ENCODE measurements at regions not wholly inside any gene's neighbourhood (a gene's known extent, or its start where the extent isn't known, plus 50 kb on each side); places are given as distances from the start of the nearest gene placed in this dataset.
"Not testable (repeated sequence)": the region's sequence is repeated elsewhere in the genome, so short reads cannot be mapped to it uniquely, and the experiment has no call there.

DNA sequence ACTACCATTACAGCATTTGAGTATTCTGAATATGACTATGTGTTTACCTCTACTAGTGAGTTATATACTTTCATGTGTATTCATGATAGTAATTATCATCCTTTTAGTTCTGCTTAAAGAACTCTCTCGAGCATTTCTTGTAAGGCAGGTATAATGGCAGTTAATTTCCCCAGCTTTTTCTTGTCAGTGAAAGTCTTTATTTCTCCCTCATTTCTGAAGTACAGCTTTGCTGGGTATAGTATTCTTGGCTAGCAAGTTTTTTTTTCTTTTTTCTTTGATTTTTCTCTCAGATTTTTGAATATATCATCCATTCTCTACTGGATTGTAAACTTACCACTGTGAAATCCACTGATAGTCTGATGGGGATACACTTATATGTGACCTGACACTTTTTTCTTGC lies 165.9 kb upstream of the ARHGAP5 start:
- Histone ChIP-seq H3K27me3 (no peaks in the 10 kb centered on the region), H3K9me3 (peaks cover 0 to 13% (median 0%) of the 10 kb centered on the region in 4 donors), H3K36me3 (no peaks in the 10 kb centered on the region), H3K4me3 (no peak overlapping the region), H3K4me1 (no peaks in the 10 kb centered on the region), H3K27ac (no peak overlapping the region)
- DNase-seq, result no peak
- no peak for TF ChIP-seq POLR2A (IDR thresholded peaks at IDR 0.05)
- TF ChIP-seq, protein P1, sequence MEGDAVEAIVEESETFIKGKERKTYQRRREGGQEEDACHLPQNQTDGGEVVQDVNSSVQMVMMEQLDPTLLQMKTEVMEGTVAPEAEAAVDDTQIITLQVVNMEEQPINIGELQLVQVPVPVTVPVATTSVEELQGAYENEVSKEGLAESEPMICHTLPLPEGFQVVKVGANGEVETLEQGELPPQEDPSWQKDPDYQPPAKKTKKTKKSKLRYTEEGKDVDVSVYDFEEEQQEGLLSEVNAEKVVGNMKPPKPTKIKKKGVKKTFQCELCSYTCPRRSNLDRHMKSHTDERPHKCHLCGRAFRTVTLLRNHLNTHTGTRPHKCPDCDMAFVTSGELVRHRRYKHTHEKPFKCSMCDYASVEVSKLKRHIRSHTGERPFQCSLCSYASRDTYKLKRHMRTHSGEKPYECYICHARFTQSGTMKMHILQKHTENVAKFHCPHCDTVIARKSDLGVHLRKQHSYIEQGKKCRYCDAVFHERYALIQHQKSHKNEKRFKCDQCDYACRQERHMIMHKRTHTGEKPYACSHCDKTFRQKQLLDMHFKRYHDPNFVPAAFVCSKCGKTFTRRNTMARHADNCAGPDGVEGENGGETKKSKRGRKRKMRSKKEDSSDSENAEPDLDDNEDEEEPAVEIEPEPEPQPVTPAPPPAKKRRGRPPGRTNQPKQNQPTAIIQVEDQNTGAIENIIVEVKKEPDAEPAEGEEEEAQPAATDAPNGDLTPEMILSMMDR (IDR thresholded peaks at IDR 0.05), result no peak

DNA sequence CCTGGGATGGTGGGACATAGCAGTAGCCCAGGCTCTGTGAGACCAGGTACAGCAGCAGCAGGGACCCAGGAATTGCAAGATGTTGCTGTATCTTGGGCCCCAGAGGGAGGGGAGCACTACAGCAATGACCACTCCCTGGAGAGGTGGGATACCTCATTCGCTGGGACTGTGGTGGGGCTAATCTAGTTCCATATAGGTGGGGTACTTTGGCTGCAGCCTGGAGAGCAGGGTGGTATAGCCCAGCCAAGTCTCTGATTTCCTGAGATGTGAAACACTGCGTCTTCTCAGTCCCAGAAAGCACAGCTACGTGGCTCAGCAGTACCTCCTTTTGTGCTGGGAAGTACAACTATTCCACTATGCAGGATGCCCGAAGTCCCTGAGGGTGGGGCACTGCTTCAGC lies 163.7 kb upstream of the ARHGAP5 start:
- no peak for DNase-seq
- no peaks in the 10 kb centered on the region for H3K27me3 ChIP-seq
- no peaks in the 10 kb centered on the region for H3K36me3 ChIP-seq
- TF ChIP-seq, protein P1 (IDR thresholded peaks at IDR 0.05), result no peak
- no peak for TF ChIP-seq POLR2A (IDR thresholded peaks at IDR 0.05)
- H3K4me1 ChIP-seq, result no peaks in the 10 kb centered on the region
- H3K27ac ChIP-seq, result no peak overlapping the region
- peaks cover 0 to 13% (median 0%) of the 10 kb centered on the region in 4 donors for H3K9me3 ChIP-seq
- no peak overlapping the region for H3K4me3 ChIP-seq

DNA sequence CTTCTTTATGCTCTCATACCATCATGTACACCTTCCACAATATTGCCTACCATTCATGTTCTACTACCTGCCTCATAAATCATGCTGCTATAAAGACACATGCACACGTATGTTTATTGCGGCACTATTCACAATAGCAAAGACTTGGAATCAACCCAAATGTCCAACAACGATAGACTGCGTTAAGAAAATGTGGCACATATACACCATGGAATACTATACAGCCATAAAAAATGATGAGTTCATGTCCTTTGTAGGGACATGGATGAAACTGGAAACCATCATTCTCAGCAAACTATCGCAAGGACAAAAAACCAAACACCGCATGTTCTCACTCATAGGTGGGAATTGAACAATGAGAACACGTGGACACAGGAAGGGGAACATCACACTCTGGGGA lies 158.8 kb upstream of the ARHGAP5 start:
- H3K4me1 ChIP-seq, H3K9me3 ChIP-seq, DNase-seq, H3K27me3 ChIP-seq, H3K27ac ChIP-seq, H3K4me3 ChIP-seq, H3K36me3 ChIP-seq: not testable (repeated sequence)

DNA sequence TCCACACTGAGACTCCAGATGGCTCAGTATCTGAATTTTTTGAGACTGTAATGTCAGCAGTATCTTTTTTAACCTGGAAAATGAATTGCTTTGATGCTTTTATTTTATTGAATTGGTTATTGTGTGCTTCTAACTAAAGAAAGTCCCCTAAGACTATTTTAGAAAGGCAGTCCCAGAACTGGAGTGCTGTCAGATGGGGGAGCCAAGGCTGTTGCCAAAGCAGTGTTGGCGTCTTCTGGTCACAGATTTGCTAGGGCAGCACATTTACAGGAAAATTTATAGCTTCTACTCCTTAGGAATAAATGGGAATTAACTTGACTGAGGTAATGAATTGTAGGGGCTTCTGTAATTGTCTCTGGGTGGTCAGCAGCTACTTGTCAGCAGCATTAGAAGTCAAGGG lies 157.1 kb upstream of the ARHGAP5 start:
- no peaks in the 10 kb centered on the region for H3K36me3 ChIP-seq
- no peak overlapping the region for H3K27ac ChIP-seq
- no peak for TF ChIP-seq POLR2A (IDR thresholded peaks at IDR 0.05)
- TF ChIP-seq, protein P1 (IDR thresholded peaks at IDR 0.05), result no peak
- H3K4me3 ChIP-seq, result no peak overlapping the region
- H3K4me1 ChIP-seq, result no peaks in the 10 kb centered on the region
- DNase-seq, result no peak
- H3K27me3 ChIP-seq, result no peaks in the 10 kb centered on the region
- H3K9me3 ChIP-seq, result no peaks in the 10 kb centered on the region

DNA sequence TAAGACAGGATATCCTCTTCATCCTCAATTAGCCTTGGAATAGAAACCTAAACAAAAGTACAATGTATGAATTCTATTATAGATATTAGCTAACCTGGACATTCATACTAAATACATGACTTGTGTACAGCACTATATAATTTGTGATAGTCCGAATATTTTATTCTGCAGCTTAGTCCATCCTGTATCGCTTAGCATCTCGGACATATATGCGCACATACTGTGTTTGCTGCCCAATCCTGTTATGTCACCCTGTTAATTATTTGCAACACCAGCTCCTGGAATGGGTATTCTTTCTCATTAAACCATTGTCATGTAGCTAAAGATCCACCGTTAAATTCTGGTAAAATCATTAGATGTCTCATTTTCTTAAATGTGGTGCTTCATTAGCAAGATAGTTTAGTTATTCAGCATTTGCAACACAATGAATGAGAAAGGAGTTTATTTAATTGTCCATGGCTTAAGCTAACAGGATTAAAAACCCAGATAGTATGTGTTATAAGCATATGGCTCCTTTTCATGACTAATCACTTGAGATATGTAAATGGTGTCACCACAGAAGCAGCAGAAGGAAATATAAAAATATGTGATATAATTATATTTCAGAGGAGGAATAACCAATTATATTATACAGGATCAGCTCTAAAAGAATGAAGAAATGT lies 156.0 kb upstream of the ARHGAP5 start:
- Histone ChIP-seq H3K27ac (no peak overlapping the region), H3K4me3 (no peak overlapping the region)

DNA sequence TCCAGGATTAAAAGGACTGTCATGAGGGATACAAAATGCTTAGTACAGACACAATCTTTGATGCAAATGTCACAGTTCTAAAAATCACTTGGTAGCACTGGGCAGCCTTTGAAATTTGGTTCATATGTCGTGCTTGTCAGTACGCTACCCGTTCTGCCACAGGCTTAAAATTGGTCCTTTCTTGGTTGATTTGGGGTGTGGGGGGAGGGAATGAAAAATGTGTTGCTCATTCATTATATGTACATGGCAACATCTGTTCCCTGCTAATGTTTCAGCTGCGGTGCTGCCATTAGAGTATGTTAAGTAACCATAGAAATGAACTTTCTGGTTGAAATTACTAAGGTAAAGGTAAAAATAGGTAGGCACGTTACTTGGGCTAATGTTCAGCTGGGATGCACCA lies 155.4 kb upstream of the ARHGAP5 start:
- no peak for DNase-seq
- no peaks in the 10 kb centered on the region for H3K27me3 ChIP-seq

More for the DNA sequence above, 156.0 kb upstream of the ARHGAP5 start:
- no peak for DNase-seq
- TF ChIP-seq POLR2A (IDR thresholded peaks at IDR 0.05), result no peak
- TF ChIP-seq, protein P1 (IDR thresholded peaks at IDR 0.05), result no peak
- Histone ChIP-seq H3K27me3 (no peaks in the 10 kb centered on the region), H3K36me3 (no peaks in the 10 kb centered on the region), H3K9me3 (no peaks in the 10 kb centered on the region), H3K4me1 (no peaks in the 10 kb centered on the region)

More for the DNA sequence above, 155.4 kb upstream of the ARHGAP5 start:
- H3K4me1 ChIP-seq, result no peaks in the 10 kb centered on the region
- no peaks in the 10 kb centered on the region for H3K36me3 ChIP-seq
- no peak overlapping the region for H3K27ac ChIP-seq
- H3K4me3 ChIP-seq, result no peak overlapping the region
- no peak for TF ChIP-seq POLR2A (IDR thresholded peaks at IDR 0.05)
- TF ChIP-seq, protein P1 (IDR thresholded peaks at IDR 0.05), result no peak
- no peaks in the 10 kb centered on the region for H3K9me3 ChIP-seq
